ENCODE measurements at regions not wholly inside any gene's neighbourhood (a gene's known extent, or its start where the extent isn't known, plus 50 kb on each side); places are given as distances from the start of the nearest gene placed in this dataset.

DNA sequence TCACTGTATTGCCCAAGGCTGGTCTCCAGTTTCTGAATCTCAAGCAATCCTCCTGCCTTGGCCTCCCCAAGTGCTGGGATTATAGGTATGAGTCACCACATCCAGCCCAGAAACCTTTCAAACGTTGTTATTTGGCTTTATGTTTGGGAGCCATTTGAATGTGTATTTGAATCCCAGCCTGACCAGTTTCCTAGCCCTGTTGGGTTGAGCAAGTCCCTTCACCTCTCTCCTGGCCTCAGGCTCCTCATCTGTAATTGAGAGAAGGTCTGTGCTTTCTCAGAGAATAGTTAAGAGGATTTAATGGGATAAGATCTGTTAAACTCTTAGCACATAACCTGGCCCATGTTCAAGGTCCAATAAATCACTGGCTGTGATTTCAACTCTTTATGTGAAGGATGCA lies 385.8 kb upstream of the RBFOX1 start:
- DNase-seq (ENCODE audit: extremely low read depth, low read depth), result no peak

DNA sequence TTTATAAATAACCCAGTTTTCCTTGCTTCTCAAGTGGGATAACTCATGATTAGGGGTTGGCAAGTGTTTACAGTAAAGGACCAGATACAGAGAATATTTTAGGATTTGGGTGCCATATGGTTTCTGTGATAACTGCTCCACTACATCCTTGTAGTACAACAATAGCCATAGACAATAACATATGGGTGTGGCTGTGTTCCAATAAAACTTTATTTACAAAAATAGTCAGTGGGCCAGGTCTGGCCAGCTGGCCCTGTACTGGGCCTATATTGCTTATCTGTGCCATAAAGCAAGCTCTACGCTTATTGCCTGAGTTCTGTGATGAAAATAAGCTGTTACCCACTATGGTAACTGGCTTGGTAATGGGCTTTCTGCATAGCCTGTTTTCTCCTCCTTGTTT lies 386.5 kb upstream of the RBFOX1 start:
- DNase-seq (ENCODE audit: extremely low read depth, low read depth), result no peak

DNA sequence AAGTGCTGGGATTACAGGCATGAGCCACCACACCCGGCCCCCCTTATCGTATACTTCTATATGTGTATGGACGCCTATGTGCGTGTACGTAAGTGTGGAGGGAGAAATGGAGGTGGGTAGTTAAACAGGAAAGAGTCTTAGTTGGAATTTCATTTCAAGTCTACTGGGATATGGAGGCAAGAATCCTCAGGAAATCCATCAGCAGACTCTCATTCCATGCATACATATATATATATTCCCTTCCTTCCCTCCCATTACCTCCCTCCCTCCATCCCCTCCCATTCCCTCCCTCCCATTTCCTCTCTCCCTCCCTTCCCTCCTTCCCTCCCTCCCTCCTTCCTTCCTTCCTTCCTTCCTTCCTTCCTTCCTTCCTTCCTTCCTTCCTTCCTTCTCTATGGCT lies 391.7 kb upstream of the RBFOX1 start:
- DNase-seq (ENCODE audit: extremely low read depth, low read depth), result no peak

DNA sequence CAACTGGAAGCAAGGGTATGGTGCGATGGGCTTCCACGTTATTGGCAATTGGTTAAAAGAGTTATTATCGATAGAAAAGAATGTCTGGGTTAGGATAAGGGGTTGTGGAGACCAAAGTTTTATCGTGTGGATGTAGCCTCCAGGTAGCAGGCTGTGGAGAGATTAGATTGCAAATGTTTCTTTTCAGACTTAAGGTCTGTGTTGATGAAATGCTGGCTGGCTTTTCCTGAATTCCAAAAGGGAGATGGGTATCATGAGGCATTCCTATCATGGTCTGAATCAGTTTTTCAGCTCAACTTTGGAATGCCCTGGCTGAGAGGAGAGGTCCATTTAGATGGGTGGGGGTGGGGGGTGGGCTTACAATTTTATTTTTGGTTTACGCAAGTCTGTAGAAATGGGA lies 395.0 kb upstream of the RBFOX1 start:
- no peak for DNase-seq (ENCODE audit: extremely low read depth, low read depth)

DNA sequence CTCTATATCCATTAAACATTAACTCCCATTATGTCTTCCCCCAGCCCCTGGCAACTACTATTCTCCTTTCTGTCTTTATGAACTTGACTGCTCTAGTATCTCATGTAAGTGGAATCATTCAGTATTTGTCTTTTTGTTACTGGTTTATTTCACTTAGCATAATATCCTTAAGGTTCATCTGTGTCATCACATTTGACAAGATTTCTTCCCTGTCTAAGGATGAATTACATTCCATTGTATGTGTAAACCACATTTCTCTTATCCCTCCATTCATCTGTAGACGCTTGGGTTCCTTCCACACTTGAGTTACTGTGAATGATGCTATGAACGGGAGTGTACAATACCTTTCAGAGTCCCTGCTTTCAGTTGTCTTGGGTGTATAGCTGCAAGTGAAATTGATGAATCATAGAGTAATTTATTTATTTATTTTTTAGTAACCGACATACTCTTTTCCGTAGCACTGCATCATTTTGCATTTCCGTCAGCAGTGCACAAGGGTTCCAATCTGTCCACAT lies 399.7 kb upstream of the RBFOX1 start:
- no peak for DNase-seq (ENCODE audit: extremely low read depth, low read depth)

DNA sequence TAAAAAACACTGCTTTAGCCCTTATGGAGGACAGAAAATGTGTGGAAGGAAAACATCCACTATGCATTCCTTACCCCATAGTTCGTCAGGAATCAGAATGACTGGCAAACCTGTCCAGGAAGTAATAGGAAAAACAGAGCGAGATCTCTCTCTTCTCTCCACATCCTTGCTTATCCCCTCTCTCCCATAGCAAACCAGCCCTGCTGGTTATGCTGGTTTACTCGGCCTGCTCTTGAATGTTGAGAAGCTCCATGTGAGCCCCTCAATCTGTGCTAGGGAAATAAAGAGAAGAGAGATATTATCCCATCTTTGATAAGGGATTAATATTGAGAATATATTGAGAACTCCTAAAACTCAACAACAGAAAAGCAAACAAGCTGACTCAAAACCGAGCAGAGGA lies 402.8 kb upstream of the RBFOX1 start:
- no peak for DNase-seq (ENCODE audit: extremely low read depth, low read depth)

DNA sequence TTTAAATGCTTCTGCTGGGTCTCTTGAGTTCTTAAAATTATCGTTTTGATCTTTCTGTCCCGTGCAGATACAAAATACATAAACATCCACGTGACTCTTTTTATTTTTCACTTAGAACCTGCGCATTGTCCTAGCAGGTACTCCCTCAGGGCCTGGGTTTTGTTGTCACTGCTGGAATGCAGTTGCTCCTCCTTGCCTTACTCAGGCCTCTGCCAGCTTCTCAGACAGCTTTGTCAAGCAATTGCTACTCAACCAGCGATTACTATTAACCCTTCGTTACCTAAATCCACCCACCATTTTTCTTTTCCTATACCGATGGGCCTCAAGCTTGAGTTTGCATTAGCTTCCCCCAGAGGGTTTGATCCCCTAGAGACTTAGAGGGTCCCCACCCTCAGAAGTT lies 405.9 kb upstream of the RBFOX1 start:
- no peak for DNase-seq (ENCODE audit: extremely low read depth, low read depth)

DNA sequence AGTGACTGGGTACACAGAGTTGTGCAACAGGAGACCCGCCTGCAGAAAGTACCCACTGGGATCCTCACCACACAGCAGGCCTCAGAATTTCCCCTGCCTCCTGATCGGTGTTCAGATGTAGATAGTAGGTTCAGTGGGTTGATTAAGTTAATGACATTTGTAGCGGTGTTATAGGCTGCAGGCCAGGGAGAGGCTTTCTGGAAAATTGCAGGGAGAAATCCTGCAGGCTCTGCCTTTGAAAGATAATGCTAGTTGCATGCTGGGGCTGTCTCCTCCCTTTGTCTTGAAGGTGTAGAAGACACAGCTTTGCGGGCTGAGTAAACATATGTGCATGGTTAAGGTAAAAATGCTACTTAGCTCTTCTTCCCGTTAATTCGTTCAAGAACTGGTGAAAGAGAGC lies 406.3 kb upstream of the RBFOX1 start:
- DNase-seq (ENCODE audit: extremely low read depth, low read depth), result no peak

DNA sequence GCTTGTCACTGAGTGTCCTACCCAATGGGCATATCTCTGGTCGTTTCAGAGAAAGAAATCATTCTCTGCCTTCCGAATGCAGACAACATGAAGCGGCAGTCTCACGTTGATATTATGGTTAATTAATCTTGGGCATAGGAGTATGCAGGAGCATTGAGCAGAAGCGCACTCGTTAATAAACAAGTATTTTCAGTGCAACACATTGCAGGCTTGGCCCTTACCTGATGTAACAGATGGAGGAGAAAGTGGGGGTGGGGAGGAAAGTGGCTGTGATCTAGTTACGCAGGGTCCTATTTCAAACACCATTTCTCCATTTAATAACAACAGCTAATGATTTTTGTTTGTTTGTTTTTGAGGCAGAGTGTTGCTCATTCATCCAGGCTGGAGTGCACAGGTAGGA lies 414.0 kb upstream of the RBFOX1 start:
- no peak for DNase-seq (ENCODE audit: extremely low read depth, low read depth)

DNA sequence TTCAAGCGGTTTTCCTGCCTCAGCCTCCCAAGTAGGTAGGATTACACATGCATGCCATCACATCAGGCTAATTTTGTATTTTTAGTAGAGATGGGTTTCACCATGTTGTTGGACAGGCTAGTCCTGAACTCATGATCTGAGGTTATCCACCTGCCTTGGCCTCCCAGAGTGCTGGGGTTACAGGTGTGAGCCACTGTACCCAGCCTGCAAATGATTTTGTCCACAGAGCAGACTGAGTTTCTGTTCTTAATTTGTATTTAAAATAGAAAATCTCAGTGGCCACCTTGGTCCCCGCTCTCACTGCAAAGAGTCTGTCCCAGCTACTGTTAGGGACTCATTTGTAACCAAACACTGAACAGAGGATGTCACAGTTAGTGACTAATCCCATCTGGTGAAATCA lies 415.7 kb upstream of the RBFOX1 start:
- DNase-seq (ENCODE audit: extremely low read depth, low read depth), result no peak

DNA sequence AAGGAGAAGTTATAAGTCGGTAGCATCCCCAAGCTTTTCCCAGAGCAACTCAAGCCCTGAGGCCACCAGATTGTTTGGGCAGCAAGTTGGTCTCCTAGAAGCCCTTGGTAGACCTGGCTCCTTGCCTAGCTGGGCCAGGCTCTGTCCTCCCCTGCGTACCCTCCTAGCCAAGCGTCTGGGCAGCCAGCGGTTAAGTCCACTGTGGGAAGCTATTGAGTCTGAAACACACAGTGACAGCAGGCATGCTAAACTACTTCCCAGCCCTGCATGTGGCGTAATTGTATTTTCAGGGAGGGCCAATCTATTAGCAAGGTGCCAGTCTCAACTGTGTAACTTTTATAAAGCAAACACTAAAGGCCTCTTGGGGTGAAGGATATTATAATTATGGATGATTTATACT lies 419.1 kb upstream of the RBFOX1 start:
- DNase-seq (ENCODE audit: extremely low read depth, low read depth), result no peak

DNA sequence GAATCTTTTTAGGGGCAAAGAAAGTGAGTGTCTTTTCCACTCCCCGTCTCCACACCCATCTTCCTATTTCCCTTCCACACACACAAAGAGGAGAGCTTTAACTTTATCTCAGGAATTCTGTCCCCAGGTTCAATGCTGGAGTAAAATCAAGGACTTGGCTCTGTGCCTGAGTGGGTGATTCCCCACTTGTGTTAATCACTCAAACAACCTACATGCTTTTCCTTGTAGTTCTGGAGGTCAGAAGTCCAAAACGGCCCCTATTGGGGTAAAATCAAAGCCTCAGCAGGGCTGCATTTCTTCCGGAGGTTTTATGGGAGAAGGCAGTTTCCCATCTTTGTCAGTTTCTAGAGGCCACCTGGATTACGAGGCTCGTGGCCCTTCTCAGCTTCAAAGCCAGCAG lies 422.3 kb upstream of the RBFOX1 start:
- no peak for DNase-seq (ENCODE audit: extremely low read depth, low read depth)

DNA sequence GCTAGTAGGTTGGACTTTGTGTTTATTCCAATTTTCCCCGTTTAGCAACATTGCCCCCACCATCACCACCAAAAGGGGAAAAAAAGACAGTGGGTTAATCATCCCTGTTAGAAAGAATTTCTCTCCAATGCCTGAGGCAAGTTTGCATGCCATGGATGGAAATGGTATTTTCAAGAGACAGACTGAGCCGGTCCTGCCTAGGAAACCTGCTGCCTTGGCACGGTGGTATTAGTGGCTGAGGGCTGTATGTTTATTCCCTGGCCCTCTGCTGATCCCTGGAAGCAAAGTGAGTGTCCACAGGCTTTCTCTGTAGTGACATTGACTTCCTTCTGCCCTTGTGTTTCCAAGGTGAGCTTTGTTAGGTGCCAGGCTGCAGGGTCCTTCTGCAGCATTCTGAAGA lies 427.0 kb upstream of the RBFOX1 start:
- no peak for DNase-seq (ENCODE audit: extremely low read depth, low read depth)

DNA sequence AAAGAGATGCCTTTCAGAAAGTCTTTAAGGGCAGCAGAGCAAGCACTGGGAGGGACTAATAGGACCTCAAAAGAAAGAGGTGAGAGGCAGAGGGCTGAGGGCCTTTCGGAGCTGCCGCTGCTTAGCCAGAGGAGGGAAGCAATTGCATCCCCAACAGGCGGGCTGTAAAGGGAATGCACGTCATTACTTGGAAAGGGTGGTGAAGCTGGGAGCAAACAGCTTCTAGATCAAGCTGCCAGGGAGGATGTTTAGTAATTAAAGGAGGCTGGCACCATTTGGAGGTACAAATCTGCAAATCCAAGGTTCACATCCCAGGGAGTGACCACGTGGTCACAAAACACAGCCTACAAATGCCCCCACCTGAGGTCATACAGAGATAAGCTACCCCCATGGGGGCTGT lies 429.0 kb upstream of the RBFOX1 start:
- DNase-seq (ENCODE audit: extremely low read depth, low read depth), result no peak

DNA sequence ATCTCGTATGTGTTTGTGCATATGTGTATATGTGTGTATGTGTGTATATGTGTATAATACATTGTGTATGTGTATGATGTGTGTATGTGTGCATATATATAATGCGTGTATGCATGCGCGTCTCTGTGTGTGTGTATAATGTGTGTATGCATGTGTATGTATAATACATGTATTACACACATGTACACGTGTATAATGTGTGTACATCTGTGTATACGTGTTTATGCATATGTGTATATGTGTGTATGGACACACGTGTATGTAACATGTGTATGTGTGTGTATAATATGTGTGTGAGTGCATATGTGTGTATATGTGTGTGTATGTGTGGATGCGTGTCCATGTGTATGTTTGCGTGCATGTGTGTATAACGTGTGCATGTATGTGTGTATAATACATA lies 433.7 kb upstream of the RBFOX1 start:
- no peak for DNase-seq (ENCODE audit: extremely low read depth, low read depth)

DNA sequence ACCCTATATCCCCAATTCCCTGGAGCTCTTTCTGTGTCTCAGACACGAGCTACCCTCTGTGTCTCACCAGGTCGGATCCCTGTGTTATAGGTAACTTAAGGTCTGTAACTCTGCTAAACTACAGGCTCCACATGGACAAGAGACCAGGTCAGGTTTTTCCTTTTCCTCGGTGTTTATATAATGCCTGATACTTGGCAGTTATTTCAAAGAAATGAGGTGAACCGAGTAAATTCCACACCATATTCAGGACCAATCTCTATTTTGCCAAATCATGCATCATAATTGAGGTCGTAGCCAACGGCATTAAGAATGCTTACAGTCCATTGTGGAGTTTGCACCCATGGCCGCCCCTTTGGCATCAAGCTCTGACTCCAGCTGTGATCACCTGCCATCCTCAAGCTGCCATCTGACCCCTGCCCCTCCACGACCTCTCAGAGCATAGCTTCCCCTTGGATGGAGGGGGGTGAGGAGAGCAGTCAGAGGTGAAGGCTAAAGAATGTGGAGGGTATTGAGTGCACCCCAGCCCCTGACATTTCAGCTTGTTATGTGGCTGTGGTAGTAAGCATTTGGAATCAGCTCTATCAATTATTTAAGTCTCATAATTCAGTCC lies 434.7 kb upstream of the RBFOX1 start:
- no peak for DNase-seq (ENCODE audit: extremely low read depth, low read depth)

DNA sequence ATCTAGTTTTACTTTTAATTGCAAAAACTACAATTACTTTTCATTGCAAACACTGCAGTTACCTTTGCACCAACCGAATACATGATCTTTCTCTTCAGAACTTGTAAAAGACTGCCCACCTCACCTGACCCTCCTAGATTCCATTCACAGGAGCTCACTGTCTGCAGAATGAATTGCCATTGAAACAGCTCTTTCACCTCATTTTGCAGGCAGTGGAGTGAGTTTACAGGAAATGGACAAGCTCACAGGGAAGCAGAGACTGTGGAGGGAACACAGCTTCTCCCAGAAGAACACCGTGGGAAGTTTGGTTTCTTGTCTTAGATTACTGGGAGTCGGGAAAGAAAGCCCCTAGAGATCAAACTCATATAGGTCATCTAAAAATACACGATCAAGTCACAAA lies 439.7 kb upstream of the RBFOX1 start:
- DNase-seq (ENCODE audit: extremely low read depth, low read depth), result no peak

DNA sequence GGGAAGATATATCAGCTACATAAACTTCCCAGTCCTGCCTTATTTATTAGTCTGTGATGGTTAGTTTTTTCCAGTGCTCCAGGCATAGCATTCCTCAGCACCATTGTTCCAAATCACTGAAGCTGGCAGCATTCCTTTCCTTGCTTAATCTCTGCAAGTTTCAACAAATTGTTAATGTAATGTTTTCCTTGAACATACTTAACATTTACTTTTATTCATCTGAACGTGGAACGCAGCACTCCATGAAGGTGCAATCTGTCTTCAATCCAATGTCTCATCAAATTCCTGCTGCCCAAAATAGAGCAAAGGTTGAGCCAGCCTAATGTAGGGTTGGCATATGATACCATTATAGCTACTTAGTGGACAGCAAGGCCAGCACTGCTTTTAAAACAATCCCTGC lies 441.1 kb upstream of the RBFOX1 start:
- DNase-seq (ENCODE audit: extremely low read depth, low read depth), result no peak

DNA sequence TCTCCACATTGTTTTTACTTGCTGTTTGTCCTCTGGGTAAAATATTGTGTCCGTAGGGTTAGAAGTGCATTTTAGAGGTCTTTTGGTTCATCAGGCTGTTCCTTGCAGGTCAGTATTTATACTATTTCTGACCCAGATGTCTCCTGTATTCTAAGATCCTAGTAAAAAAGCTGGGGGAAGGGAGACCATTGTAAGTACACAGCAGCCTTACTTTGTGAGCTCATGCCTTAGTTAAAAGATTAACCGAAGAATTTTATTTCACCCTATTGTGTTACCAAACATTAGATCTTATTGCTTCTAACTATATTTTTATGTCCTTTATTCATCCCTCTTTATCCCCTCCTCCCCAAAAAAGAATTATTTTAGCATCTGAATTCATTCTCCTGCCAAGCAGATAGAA lies 444.1 kb upstream of the RBFOX1 start:
- DNase-seq (ENCODE audit: extremely low read depth, low read depth), result no peak

DNA sequence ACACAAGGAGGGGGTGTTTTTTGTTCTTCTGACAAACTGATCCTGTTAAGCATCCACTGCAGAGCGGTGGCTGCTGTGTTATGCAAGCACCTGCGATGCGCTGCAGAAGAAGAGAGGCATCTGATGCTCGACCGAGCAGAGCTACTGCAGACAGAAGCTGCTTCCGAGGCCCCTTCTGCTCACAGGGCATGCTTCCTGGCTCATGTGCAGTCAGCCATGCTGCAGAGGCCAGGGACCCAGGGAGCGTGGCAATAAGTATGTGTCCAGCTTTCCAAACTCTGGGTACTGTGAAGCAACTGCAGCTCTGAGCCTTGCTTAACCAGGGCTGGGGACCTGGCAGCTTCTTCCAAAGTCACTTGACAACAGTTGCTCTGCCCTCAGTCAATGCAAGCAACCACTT lies 448.6 kb upstream of the RBFOX1 start:
- no peak for DNase-seq (ENCODE audit: extremely low read depth, low read depth)

DNA sequence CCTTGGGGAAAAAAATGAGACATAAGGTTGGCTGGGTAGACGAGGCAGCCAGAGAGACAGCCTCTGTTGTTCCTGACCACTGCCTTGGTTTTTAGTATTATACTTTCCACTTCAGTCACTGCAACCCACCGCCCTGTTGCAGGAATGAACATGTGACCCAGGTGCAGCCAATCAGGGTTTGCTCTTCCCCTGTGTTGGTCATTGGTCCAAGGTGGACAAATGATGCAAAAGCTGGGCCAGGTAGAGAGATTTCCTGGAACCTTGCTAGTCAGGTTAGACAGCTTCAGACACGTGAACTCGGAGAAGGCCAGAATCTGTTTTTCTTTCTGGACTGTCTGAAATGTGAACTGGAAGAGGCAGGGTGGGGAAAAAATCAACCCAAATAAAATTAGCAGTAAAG lies 452.4 kb upstream of the RBFOX1 start:
- DNase-seq (ENCODE audit: extremely low read depth, low read depth), result no peak

DNA sequence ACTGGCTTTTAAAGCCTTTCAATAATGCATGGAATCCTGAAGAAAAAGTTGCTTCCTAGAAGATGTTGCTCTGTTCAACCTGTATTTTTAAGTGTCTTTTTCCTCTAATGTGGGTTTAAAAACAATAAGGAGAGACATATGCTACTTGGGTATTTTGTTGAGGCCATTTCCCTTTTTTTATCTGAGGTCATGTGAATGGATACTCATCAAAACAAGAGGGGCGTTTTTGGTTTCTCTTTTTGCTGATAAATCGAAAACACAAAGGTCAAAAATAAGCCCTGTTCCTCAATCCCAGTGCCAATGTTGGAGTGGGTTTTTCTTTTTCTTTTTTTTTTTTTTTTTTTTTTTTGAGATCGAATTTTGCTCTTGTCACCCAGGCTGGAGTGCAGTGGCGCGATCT lies 468.0 kb upstream of the RBFOX1 start:
- no peak for DNase-seq (ENCODE audit: extremely low read depth, low read depth)

DNA sequence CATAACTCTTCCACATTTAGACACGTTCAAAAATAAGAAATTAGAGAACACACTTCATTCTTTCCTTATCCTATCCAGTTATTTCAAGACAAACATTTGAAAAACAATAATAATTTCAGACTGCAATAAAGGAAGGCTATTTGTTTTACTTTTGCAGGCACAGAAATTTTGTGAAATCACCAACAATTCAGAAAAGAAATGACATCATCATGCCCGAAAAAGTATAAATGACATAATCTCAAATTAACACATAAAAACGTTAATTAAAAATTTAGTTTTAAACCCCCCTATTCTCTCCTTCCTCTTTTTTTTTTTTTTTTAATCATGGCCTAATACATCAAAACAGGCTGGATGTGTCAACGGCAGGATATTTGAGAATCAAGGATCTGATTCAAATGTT lies 468.4 kb upstream of the RBFOX1 start:
- DNase-seq (ENCODE audit: extremely low read depth, low read depth), result no peak
